Activated naive CD4-positive, alpha-beta T cell treated with anti-CD3 and anti-CD28 coated beads for 36 hours (primary cell): ENCODE measurements at regions not wholly inside any gene's neighbourhood (a gene's known extent, or its start where the extent isn't known, plus 50 kb on each side); places are given as distances from the start of the nearest gene placed in this dataset.

Source experiments
- CTCF ChIA-PET: fragments of 350-600 bp; sonication (Branson Sonifier 250); formaldehyde crosslinking; loops from one replicate; lab custom pipeline; 2021; ENCODE audit warnings: antibody characterized with exemption; lab: Charles Lee
- DNase-seq: peaks from one replicate; pipeline ENCODE4 v3.0.0-alpha.2; 2020
- H3K27ac Mint-ChIP-seq: one replicate; pipeline ENCODE4 v1.8.0; 2021; ENCODE audit warnings: mild to moderate bottlenecking, mixed read lengths
- H3K27me3 Mint-ChIP-seq: one replicate; pipeline ENCODE4 v1.8.0; 2021; ENCODE audit warnings: low read depth, mixed read lengths
- H3K36me3 Mint-ChIP-seq: one replicate; pipeline ENCODE4 v1.8.0; 2021; ENCODE audit warnings: low read depth, mixed read lengths
- H3K4me1 Mint-ChIP-seq: one replicate; pipeline ENCODE4 v1.8.0; 2021; ENCODE audit warnings: low read depth, mixed read lengths
- H3K4me3 Mint-ChIP-seq: one replicate; pipeline ENCODE4 v1.8.0; 2021; ENCODE audit warnings: mild to moderate bottlenecking, moderate library complexity, mixed read lengths
- H3K9me3 Mint-ChIP-seq: one replicate; pipeline ENCODE4 v1.8.0; 2021; ENCODE audit warnings: mixed read lengths
- intact Hi-C: fragments of 100-400 bp; cut with micrococcal nuclease; formaldehyde crosslinking; loops from one replicate; pipeline ENCODE4 v1.15.1; 2023

DNA sequence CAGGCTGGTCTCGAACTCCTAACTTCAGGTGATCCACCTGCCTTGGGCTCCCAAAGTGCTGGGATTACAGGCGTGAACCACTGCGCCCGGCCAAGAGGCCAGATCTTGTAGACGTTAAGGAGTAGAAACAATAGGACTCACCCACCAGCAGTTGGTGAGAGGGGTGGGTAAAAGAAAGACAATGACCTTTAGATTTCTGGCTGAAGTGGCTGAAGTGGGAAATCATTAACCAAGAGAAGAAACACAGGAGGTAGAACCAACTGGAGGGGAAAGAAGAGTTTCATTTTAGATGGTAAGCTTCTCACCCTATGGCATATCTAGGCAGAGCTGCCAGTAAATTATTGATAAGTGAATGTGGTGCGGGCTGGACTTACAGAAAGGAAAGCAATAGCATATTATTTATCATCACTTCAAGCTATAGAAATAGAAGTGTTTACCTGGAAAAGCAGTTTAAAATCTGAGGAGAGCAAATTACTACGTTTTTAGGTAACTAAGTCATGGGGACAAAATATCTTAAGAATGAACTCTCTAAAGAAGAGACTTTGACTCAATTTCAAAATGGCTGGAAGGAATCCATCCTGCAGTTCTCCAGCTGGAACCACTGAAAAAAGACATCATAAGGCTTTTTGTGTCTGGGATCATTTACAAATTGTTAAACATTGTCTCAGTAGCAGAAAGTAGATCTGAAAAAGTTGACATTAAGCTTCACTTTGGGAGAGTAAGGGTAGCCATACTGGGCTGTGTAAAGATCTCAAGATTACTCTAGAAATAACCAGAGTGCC, 109.6 kb downstream of the ALDH8A1 start:
- Mint-ChIP-seq H3K4me1 (no peaks in the 10 kb centered on the region), H3K36me3 (no peaks in the 10 kb centered on the region), H3K9me3 (no peaks in the 10 kb centered on the region), H3K27me3 (no peaks in the 10 kb centered on the region), H3K4me3 (no peak overlapping the region), H3K27ac (no peak overlapping the region)
- CTCF ChIA-PET: interaction anchor here (0.7 to 1.3 kb wide), 3 partner anchors 10 to 684 kb away, joined by 3 to 4 read pairs (median 3); no protein-coding TSS in a partner anchor
- no peak for DNase-seq
- intact Hi-C loops: no loop called here

DNA sequence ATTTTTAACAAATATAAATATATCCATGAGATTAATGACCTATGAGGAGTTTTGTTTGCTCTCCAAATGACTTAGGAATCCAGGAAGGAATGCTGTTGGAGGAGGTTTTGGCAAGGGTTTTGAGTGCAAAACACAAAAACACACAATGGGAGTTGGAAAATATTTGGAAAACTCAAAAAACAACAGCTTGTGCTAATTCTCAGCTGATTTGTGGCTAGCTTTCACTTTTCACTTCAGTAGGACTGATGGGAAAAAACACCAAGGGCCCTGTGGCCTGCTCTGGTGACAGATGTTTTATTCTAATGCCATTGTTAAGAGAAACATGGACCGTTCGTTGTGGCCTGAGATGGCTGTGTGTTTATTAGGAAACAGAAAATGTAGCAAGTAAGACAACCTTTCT, 113.9 kb downstream of the ALDH8A1 start:
- no peak overlapping the region for H3K27ac Mint-ChIP-seq
- no peaks in the 10 kb centered on the region for H3K9me3 Mint-ChIP-seq
- H3K4me1 Mint-ChIP-seq: no peaks in the 10 kb centered on the region
- DNase-seq: no peak
- H3K4me3 Mint-ChIP-seq: no peak overlapping the region
- H3K36me3 Mint-ChIP-seq: no peaks in the 10 kb centered on the region
- CTCF ChIA-PET: interaction anchor here (1.5 kb wide), 1 partner anchor 13 kb away, joined by 3 read pairs; no protein-coding TSS in a partner anchor
- H3K27me3 Mint-ChIP-seq: no peaks in the 10 kb centered on the region
- intact Hi-C loops: no loop called here

DNA sequence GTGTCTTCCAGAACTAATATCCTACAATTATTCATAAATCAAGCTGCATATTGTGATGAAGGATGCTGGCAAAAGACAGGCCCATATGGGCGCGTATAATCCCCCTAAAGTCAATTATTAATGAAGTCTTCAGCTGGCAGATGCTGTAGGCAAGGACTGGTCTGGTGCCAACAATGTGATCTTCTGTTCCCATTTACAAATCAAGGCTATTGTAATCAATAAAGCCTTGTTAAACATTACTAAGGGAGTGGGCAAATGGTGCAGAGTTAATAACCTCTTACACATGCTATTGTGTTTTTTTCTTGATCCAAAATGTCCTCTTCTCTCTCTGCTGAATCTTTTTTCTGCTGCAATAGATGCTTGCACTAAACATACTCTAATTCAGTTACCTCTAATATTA, 119.0 kb downstream of the ALDH8A1 start:
- Mint-ChIP-seq H3K9me3 (no peaks in the 10 kb centered on the region), H3K4me3 (no peak overlapping the region), H3K27me3 (no peaks in the 10 kb centered on the region), H3K27ac (no peak overlapping the region), H3K4me1 (no peaks in the 10 kb centered on the region), H3K36me3 (no peaks in the 10 kb centered on the region)
- intact Hi-C loops: no loop called here
- no peak for DNase-seq
- CTCF ChIA-PET: interaction anchor here (0.6 to 1.0 kb wide), 3 partner anchors 110 to 707 kb away, joined by 3 to 4 read pairs (median 3); no protein-coding TSS in a partner anchor

GRCh38 chr6:134830194-134830593, 119.7 kb downstream of the ALDH8A1 start:
- H3K27ac Mint-ChIP-seq: no peak overlapping the region
- intact Hi-C loops: no loop called here
- H3K36me3 Mint-ChIP-seq: no peaks in the 10 kb centered on the region
- no peak overlapping the region for H3K4me3 Mint-ChIP-seq
- no peak for DNase-seq
- no peaks in the 10 kb centered on the region for H3K4me1 Mint-ChIP-seq
- CTCF ChIA-PET: interaction anchor here (1.0 kb wide), 1 partner anchor 110 kb away, joined by 4 read pairs; no protein-coding TSS in a partner anchor
- H3K9me3 Mint-ChIP-seq: no peaks in the 10 kb centered on the region
- no peaks in the 10 kb centered on the region for H3K27me3 Mint-ChIP-seq

DNA sequence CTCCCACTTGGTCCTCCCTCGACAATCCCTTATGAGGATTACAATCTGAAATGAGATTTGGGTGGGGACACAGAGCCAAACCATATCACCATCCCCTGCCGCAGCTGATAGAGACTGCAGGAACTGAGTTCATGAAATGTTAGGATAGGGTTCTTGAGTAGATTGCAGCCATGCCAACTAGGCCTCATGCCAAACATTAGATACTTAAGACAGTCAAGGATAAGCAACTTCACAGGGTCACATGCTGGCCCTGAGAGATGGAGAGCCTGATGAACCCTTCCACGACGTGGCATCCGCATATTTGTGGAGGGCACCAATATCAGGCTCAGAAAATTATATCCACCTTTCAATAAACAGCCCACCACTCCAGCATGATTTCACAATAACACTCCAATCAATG, 121.3 kb downstream of the ALDH8A1 start:
- Mint-ChIP-seq H3K27me3 (no peaks in the 10 kb centered on the region), H3K27ac (no peak overlapping the region), H3K9me3 (no peaks in the 10 kb centered on the region), H3K36me3 (no peaks in the 10 kb centered on the region), H3K4me3 (no peak overlapping the region), H3K4me1 (no peaks in the 10 kb centered on the region)
- no peak for DNase-seq
- CTCF ChIA-PET: interaction anchor here (0.8 kb wide), 1 partner anchor 728 kb away, joined by 3 read pairs; no protein-coding TSS in a partner anchor
- intact Hi-C loops: no loop called here

DNA sequence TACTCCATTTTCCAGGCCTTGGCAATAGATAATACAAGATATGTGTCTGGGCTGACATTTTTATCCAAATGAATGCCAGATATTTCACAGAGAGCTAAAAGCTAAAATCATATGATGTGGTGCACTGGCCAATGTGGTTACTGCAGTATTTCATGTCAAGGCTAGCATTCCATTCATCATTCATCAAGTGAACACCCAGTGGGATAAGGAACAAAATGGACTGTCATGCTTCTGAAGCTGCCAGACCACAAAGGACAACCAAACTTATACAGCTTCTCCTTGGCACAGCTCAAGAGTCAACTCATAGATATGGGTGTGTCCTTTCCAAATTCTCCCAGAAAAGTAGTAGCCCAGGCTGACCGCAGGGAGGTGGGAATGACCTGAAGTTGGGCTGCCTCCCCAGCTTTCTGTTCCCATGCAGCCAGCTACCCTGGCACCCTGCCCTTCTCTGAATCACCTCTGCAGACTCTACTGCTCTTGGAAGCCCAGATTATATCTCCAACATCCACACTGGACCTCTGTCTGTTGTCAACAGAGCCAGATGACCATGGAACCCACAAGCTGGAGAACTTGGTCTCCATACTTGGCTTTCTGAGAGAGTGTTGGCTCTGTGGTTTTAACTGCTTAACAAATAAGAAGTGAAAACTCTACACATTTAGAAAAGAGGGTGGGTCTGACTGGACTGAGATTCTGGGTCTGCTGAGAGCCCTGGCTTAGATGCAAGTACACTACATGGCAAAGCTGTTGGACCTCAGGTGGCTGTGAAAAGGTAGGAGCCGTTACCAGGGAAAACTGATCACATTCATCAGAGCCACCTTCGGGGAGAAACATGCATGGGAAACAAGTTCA, 122.8 kb downstream of the ALDH8A1 start:
- CTCF ChIA-PET: interaction anchor here (1.2 to 1.8 kb wide), 5 partner anchors 56 to 703 kb away, joined by 3 to 9 read pairs (median 4); no protein-coding TSS in a partner anchor
- Mint-ChIP-seq H3K4me1 (no peaks in the 10 kb centered on the region), H3K27ac (no peak overlapping the region), H3K9me3 (no peaks in the 10 kb centered on the region), H3K27me3 (no peaks in the 10 kb centered on the region), H3K4me3 (no peak overlapping the region), H3K36me3 (no peaks in the 10 kb centered on the region)
- intact Hi-C loops: no loop called here
- DNase-seq: no peak

DNA sequence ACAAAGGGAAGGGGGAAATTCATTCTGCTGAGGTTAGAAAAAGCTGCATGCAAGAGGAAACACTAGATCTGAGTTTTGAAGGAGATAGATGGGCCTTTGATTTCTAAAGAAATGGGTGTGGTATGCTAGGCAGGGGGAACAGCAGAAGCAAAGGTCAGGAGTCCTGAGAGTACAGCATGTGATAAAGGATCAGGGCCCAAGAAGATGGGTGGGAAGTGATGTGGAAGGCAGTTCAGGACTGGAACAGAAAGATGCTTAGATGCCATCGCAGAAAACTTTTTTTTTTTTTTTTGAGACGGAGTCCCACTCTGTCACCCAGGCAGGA, 126.2 kb downstream of the ALDH8A1 start:
- no peak overlapping the region for H3K27ac Mint-ChIP-seq
- intact Hi-C loops: loop anchor here (1.0 to 2.0 kb wide), 7 partner anchors 59 to 712 kb away; no protein-coding TSS in a partner anchor
- no peak overlapping the region for H3K4me3 Mint-ChIP-seq
- no peak for DNase-seq
- H3K36me3 Mint-ChIP-seq: no peaks in the 10 kb centered on the region
- CTCF ChIA-PET: interaction anchor here (0.7 to 3.7 kb wide), 20 partner anchors 10 to 714 kb away, joined by 3 to 34 read pairs (median 4); no protein-coding TSS in a partner anchor
- no peaks in the 10 kb centered on the region for H3K4me1 Mint-ChIP-seq
- no peaks in the 10 kb centered on the region for H3K9me3 Mint-ChIP-seq
- no peaks in the 10 kb centered on the region for H3K27me3 Mint-ChIP-seq

GRCh38 chr6:134822920-134823709, 126.8 kb downstream of the ALDH8A1 start:
- Mint-ChIP-seq H3K4me3 (no peak overlapping the region), H3K27ac (no peak overlapping the region), H3K27me3 (no peaks in the 10 kb centered on the region), H3K36me3 (no peaks in the 10 kb centered on the region), H3K9me3 (no peaks in the 10 kb centered on the region), H3K4me1 (no peaks in the 10 kb centered on the region)
- CTCF ChIA-PET: interaction anchor here (0.6 to 3.7 kb wide), 32 partner anchors 10 to 716 kb away, joined by 3 to 34 read pairs (median 4); no protein-coding TSS in a partner anchor
- peak; percentile 39 for DNase-seq
- intact Hi-C loops: loop anchor here (1.0 to 2.0 kb wide), 7 partner anchors 59 to 712 kb away; no protein-coding TSS in a partner anchor

GRCh38 chr6:134821928-134822864, 127.7 kb downstream of the ALDH8A1 start:
- no peaks in the 10 kb centered on the region for H3K36me3 Mint-ChIP-seq
- H3K27ac Mint-ChIP-seq: no peak overlapping the region
- H3K4me3 Mint-ChIP-seq: no peak overlapping the region
- H3K9me3 Mint-ChIP-seq: no peaks in the 10 kb centered on the region
- CTCF ChIA-PET: interaction anchor here (0.6 to 3.7 kb wide), 22 partner anchors 10 to 710 kb away, joined by 3 to 34 read pairs (median 4); no protein-coding TSS in a partner anchor
- intact Hi-C loops: loop anchor here (2.0 kb wide), 1 partner anchor 119 kb away; no protein-coding TSS in a partner anchor
- no peak for DNase-seq
- H3K27me3 Mint-ChIP-seq: no peaks in the 10 kb centered on the region
- no peaks in the 10 kb centered on the region for H3K4me1 Mint-ChIP-seq

GRCh38 chr6:134821397-134821796, 128.5 kb downstream of the ALDH8A1 start:
- intact Hi-C loops: no loop called here
- H3K4me1 Mint-ChIP-seq: no peaks in the 10 kb centered on the region

More at GRCh38 chr6:134821397-134821796, 128.5 kb downstream of the ALDH8A1 start:
- CTCF ChIA-PET: interaction anchor here (1.3 to 1.7 kb wide), 2 partner anchors 664 to 665 kb away, joined by 4 to 6 read pairs; no protein-coding TSS in a partner anchor
- no peak overlapping the region for H3K27ac Mint-ChIP-seq
- H3K4me3 Mint-ChIP-seq: no peak overlapping the region
- DNase-seq: no peak
- H3K9me3 Mint-ChIP-seq: no peaks in the 10 kb centered on the region
- H3K27me3 Mint-ChIP-seq: no peaks in the 10 kb centered on the region
- no peaks in the 10 kb centered on the region for H3K36me3 Mint-ChIP-seq
